ENCODE measurements at regions not wholly inside any gene's neighbourhood (a gene's known extent, or its start where the extent isn't known, plus 50 kb on each side); places are given as distances from the start of the nearest gene placed in this dataset.

DNA sequence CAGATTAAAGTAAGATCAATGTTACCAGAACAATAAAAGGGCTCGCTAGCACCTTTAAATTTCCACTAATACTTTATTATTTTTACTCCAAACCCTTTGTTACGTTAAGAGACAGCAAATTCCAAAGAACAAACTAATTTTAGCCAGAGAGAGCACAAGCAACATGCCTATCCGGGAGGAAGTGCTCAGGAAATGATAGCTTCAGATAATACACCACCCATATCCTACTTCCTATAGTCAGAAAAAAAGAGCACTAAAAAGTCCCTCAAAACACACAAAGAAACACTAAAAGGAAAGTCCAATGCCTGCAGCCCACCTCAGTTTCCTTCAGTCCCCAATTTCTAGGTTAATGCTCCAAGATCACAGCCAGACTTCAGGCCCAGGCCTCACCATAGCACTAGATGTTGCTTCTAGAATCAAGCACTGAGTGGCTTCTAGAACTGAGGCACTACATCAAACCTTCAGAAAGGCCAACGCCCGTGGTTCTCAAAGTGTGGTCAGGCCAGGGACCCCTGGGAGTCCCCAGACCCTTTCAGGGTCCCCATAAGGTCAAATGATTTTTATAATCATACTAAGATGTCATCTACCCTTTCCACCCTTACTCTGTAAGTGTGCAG, 142.6 kb downstream of the PSMG1 start:
- TF ChIP-seq, protein P1, sequence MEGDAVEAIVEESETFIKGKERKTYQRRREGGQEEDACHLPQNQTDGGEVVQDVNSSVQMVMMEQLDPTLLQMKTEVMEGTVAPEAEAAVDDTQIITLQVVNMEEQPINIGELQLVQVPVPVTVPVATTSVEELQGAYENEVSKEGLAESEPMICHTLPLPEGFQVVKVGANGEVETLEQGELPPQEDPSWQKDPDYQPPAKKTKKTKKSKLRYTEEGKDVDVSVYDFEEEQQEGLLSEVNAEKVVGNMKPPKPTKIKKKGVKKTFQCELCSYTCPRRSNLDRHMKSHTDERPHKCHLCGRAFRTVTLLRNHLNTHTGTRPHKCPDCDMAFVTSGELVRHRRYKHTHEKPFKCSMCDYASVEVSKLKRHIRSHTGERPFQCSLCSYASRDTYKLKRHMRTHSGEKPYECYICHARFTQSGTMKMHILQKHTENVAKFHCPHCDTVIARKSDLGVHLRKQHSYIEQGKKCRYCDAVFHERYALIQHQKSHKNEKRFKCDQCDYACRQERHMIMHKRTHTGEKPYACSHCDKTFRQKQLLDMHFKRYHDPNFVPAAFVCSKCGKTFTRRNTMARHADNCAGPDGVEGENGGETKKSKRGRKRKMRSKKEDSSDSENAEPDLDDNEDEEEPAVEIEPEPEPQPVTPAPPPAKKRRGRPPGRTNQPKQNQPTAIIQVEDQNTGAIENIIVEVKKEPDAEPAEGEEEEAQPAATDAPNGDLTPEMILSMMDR (conservative IDR thresholded peaks at IDR 0.05; ENCODE audit: low read depth, low read length), result no peak
- no peak for TF ChIP-seq EZH2 (IDR thresholded peaks at IDR 0.05; ENCODE audit: low read length, unreplicated experiment)
- no peak for TF ChIP-seq EZH2phosphoT487 (IDR thresholded peaks at IDR 0.05; ENCODE audit: borderline replicate concordance, low read length)
